Kidney capillary endothelial cell (primary cell): ENCODE measurements at regions not wholly inside any gene's neighbourhood (a gene's known extent, or its start where the extent isn't known, plus 50 kb on each side); places are given as distances from the start of the nearest gene placed in this dataset.
A peak's percentile ranks its signal among the peaks of the same experiment; 100 is the strongest.

Experiments used
- DNase-seq: peaks from one replicate; pipeline ENCODE4 v3.0.0-alpha.2; 2018; ENCODE audit warnings: low spot score

DNA sequence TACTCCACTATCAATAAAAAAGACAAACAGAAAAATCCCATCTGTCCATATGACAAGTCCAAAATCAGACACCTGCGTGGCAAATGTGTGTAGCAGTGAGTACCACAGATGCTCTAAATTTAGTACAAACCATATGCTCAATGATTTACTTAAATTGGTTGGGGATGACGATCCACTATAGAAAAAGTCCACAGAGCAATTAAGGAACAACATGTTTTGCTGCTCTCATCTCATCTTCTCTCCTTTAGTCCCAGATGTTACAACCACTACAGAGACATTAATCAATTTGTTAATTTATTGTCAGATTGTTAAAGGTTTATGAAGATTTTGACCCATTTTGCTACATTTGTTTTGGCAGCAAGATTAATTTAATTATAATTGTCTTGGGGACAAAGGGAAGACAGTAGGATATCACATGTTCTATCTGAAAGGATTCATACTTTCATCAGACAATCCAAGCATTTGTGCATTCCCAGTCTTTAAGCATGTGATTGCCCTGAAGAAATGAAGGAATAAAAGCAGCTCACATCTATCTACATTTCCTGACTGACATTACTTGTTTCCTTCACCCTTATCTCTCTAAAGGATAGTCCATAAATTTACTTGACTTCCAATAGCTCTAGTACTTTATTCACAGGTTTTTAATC, 2268.1 kb downstream of the PCDH7 start:
- no peak for DNase-seq

- DNase-seq = no peak
Measured at GRCh38 chr4:32991663-32992062, 2271.5 kb downstream of the PCDH7 start.

GRCh38 chr4:32994981-32995881, 2275.1 kb downstream of the PCDH7 start:
- DNase-seq = no peak

DNA sequence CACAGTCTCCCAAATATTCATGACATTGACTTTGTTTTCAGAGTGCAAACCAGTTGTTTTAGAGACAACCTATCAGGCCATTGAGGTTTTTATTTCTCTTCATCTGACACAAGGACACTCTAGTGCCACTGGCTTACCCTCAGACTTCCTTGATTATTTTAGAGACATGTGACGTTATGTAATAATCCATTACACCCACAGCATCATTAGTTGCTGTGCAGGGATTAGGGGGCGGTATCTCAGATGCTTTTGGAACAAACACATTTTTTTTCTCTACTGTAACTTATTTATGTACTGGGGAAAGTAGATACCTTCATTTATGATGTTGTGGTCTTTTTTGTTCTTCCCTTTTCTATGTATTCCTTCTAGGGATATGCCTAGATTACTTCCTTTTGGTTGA, 2293.1 kb downstream of the PCDH7 start:
- no peak for DNase-seq

DNA sequence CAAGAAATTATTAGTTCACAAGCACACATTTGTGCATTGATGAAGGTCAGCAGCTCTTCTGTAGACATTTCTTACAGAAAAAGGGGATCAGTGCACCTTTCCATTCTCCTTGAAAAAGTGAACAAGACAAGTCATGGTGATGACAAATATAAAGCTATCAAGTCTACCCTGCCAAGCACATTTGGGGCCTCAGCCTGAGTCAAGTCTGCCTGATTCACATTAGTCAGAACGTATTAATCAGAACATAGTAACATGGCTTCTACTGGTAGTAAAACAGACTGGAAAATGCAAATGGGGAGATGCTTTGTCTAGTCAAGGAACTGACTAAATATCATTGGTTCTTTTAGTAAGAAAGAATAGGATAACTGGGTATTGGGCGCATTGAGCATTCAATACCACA, 2305.1 kb downstream of the PCDH7 start:
- no peak for DNase-seq

DNA sequence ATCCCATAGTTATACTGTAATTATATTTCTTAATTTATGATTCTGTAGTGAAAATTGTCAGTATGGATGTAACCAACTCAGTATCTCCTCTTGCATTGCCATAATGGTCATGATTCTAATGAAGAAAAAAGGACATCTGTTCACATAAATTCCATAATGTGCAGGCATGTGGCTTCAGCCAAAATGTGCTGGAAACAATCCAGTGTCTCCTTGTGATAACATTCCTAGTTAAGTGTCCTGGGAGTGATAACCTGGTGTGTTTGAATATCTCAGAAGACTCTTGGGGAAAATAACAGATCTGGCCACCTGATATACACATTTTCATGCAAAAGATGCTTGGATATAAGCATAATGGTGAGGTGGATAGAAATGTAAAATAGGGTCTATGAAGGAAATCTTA, 2309.8 kb downstream of the PCDH7 start:
- no peak for DNase-seq

DNA sequence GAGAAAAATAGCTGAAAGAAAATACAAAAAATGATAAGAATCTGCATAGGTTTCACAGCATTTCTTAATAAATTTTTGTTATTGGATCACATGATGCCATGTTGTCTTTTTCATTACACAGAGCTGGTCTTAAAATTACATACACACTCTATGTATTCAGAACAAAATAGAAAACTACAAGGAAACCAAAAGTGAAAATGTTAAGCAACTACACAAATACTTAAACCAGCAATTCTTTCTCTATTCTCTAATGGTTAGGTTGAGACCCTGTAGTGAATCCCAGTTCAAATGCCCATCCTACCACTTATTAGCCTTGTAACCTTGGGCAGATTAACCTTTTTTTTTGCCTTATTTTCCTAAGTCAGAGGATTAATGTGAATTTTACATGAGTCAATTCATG, 2311.2 kb downstream of the PCDH7 start:
- no peak for DNase-seq

- DNase-seq = no peak
Measured at GRCh38 chr4:33037464-33037863, 2317.3 kb downstream of the PCDH7 start.

DNA sequence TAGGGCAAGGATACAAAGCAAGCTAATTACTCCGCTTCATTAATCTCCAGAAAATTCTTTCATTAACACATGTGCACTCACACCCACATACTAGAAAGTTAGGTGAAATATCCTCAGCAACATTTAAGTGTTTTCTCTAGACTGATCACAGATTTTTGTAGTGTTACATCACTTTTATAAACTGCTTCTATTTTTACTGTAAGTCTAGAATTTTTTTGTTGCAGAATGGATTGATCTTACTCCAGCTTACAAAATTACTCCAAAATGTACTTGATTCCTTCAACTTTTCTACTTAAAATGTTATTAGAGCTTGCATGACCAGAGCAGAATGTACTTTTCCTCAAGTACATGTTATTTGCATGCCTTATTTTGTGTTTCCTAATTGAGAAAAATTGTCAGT, 2325.2 kb downstream of the PCDH7 start:
- DNase-seq = no peak

- DNase-seq = no peak
Measured at GRCh38 chr4:33052241-33052640, 2332.1 kb downstream of the PCDH7 start.

- DNase-seq = no peak
Measured at GRCh38 chr4:33054161-33054560, 2334.0 kb downstream of the PCDH7 start.

GRCh38 chr4:33054656-33055196, 2334.6 kb downstream of the PCDH7 start:
- DNase-seq = no peak

- DNase-seq = no peak
Measured at GRCh38 chr4:33057736-33058135, 2337.6 kb downstream of the PCDH7 start.

- DNase-seq = no peak
Measured at GRCh38 chr4:33058998-33059397, 2338.8 kb downstream of the PCDH7 start.

GRCh38 chr4:33060674-33061542, 2340.7 kb downstream of the PCDH7 start:
- DNase-seq = peak; percentile 4

- DNase-seq = no peak
Measured at GRCh38 chr4:33061727-33062126, 2341.6 kb downstream of the PCDH7 start.

DNA sequence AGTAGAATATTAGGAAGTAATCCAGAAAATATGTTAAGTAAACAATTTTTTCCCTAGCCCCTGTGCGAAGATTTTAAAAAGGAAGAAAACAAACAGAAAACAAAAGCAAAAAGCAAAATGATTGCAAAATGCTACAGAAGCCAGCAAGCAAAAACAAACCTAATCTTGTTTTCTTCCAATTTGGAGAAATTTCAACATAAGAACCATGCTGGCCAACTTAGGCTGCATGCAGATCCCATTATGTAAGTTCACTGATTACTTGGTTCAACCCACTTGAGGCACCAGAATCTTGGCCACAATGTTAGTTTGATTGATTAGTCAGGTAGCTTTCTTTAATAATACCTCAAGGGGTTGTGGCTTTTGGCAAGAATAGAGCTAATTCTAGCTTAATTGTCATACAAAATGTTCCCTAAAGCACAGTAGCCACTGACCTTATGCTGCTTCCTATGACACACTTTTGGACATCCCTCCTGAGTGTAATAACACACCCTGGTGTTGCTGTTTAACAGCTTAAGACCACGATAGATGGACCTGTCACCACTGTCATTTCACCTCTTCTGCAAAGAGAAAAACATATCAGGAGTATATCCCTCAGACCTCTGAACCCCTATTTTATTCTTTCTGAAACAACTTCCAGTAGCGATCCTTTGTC, 2342.1 kb downstream of the PCDH7 start:
- no peak for DNase-seq

- no peak for DNase-seq
Measured at GRCh38 chr4:33063241-33063640, 2343.1 kb downstream of the PCDH7 start.

DNA sequence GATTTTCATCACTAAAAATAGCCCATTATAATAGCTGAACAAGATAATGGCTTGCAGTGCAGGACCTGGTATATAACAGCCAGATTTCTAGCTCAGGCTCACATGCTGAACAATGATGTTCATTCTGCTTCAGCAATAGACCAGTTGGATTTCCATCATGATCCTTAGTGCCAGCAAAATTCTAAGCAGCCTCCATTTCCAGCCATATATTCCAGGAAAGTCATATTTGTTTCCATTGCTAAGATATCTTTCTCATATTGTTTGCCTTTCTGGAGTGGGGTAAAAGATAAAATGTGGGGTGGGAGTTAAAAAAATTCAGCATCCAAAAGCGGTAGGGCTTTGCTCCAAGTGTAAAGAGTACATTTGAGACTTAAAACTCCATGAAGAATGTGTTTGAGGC, 2344.1 kb downstream of the PCDH7 start:
- no peak for DNase-seq

GRCh38 chr4:33065749-33066148, 2345.6 kb downstream of the PCDH7 start:
- DNase-seq = no peak

- DNase-seq = no peak
Measured at GRCh38 chr4:33067221-33067620, 2347.1 kb downstream of the PCDH7 start.

DNA sequence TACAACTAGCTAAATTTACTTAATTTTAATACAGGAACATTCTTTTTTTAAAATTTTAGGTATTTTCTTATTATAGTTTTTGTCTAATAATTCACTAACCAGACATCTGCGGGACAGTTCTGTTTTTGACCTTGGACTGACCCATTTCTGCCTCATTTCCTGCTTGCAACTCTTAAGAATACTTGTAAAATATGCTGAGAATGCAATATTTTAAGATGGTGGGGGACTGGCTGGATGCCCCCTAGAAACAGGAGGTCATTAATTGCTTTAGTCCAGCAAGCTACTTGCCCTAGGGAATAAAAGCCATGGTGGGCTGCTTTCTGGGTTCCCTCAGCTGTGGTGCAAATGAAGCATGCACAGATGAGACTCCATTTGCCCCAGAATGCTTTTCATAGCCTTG, 2348.4 kb downstream of the PCDH7 start:
- DNase-seq = no peak
